ENCODE measurements at regions not wholly inside any gene's neighbourhood (a gene's known extent, or its start where the extent isn't known, plus 50 kb on each side); places are given as distances from the start of the nearest gene placed in this dataset.

- Mint-ChIP-seq H3K4me3 (ENCODE audit: low read depth) (no peak overlapping the region), H3K9me3 (ENCODE audit: low read depth) (peaks cover 19% of the 10 kb centered on the region), H3K27ac (no peak overlapping the region), H3K36me3 (ENCODE audit: insufficient read depth) (peaks cover 2% of the 10 kb centered on the region), H3K4me1 (ENCODE audit: low read depth) (peaks cover 6% of the 10 kb centered on the region), H3K27me3 (no peaks in the 10 kb centered on the region)
- no peak for DNase-seq (ENCODE audit: low spot score, unreplicated experiment)
- no peak for TF ChIP-seq CTCF (IDR thresholded peaks at IDR 0.05; ENCODE audit: unreplicated experiment)
These were observed 153.6 kb downstream of the SNX18 start for GRCh38 chr5:54671111-54671531.

GRCh38 chr5:54670281-54670680, 152.7 kb downstream of the SNX18 start:
- TF ChIP-seq CTCF (IDR thresholded peaks at IDR 0.05; ENCODE audit: unreplicated experiment) = no peak
- no peaks in the 10 kb centered on the region for H3K27me3 Mint-ChIP-seq
- H3K9me3 Mint-ChIP-seq (ENCODE audit: low read depth) = peaks cover 19% of the 10 kb centered on the region
- H3K36me3 Mint-ChIP-seq (ENCODE audit: insufficient read depth) = peaks cover 2% of the 10 kb centered on the region
- peaks cover 6% of the 10 kb centered on the region for H3K4me1 Mint-ChIP-seq (ENCODE audit: low read depth)
- H3K27ac Mint-ChIP-seq = no peak overlapping the region
- no peak for DNase-seq (ENCODE audit: low spot score, unreplicated experiment)
- H3K4me3 Mint-ChIP-seq (ENCODE audit: low read depth) = no peak overlapping the region

GRCh38 chr5:54669845-54670244, 152.3 kb downstream of the SNX18 start:
- H3K27me3 Mint-ChIP-seq = no peaks in the 10 kb centered on the region
- H3K9me3 Mint-ChIP-seq (ENCODE audit: low read depth) = peaks cover 15% of the 10 kb centered on the region
- H3K4me1 Mint-ChIP-seq (ENCODE audit: low read depth) = peaks cover 6% of the 10 kb centered on the region
- DNase-seq (ENCODE audit: low spot score, unreplicated experiment) = no peak
- no peak overlapping the region for H3K27ac Mint-ChIP-seq
- peaks cover 2% of the 10 kb centered on the region for H3K36me3 Mint-ChIP-seq (ENCODE audit: insufficient read depth)
- TF ChIP-seq CTCF (IDR thresholded peaks at IDR 0.05; ENCODE audit: unreplicated experiment) = no peak
- no peak overlapping the region for H3K4me3 Mint-ChIP-seq (ENCODE audit: low read depth)

- TF ChIP-seq CTCF (IDR thresholded peaks at IDR 0.05; ENCODE audit: unreplicated experiment) = no peak
- H3K36me3 Mint-ChIP-seq (ENCODE audit: insufficient read depth) = peaks cover 2% of the 10 kb centered on the region
- DNase-seq (ENCODE audit: low spot score, unreplicated experiment) = no peak
- no peak overlapping the region for H3K27ac Mint-ChIP-seq
- peaks cover 3% of the 10 kb centered on the region for H3K4me1 Mint-ChIP-seq (ENCODE audit: low read depth)
- H3K9me3 Mint-ChIP-seq (ENCODE audit: low read depth) = peaks cover 12% of the 10 kb centered on the region
- no peaks in the 10 kb centered on the region for H3K27me3 Mint-ChIP-seq
- H3K4me3 Mint-ChIP-seq (ENCODE audit: low read depth) = no peak overlapping the region
These were observed 151.7 kb downstream of the SNX18 start for GRCh38 chr5:54669285-54669684.

GRCh38 chr5:54668096-54668495, 150.5 kb downstream of the SNX18 start:
- Mint-ChIP-seq H3K36me3 (ENCODE audit: insufficient read depth) (peaks cover 2% of the 10 kb centered on the region), H3K4me1 (ENCODE audit: low read depth) (no peaks in the 10 kb centered on the region), H3K4me3 (ENCODE audit: low read depth) (no peak overlapping the region), H3K27me3 (no peaks in the 10 kb centered on the region), H3K27ac (no peak overlapping the region), H3K9me3 (ENCODE audit: low read depth) (peaks cover 12% of the 10 kb centered on the region)
- DNase-seq (ENCODE audit: low spot score, unreplicated experiment) = no peak
- TF ChIP-seq CTCF (IDR thresholded peaks at IDR 0.05; ENCODE audit: unreplicated experiment) = no peak
